ENCODE measurements at regions not wholly inside any gene's neighbourhood (a gene's known extent, or its start where the extent isn't known, plus 50 kb on each side); places are given as distances from the start of the nearest gene placed in this dataset.
A peak's percentile ranks its signal among the peaks of the same experiment; 100 is the strongest.

DNA sequence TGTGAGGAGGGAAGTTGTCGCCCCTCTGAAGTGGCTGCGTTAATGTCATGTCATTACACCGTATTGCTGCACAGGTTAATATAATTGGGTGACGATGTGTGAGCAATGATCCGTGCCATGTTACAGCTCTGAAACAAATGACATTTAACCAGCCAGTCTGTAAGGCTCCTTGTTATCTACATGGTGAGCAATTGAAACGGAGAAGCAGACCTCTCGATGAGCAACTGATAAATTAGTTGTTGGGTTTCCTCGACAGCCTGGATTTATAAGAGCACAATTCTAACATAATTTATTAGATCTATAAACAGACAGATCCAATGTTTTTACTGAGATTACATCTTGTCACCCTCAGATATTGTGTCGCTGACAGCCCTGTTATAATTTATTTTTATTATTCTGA lies 49.9 kb upstream of the MAFB start:
- no peak overlapping the region for H3K4me3 ChIP-seq (ENCODE audit: low read length)
- TF ChIP-seq, protein P1, sequence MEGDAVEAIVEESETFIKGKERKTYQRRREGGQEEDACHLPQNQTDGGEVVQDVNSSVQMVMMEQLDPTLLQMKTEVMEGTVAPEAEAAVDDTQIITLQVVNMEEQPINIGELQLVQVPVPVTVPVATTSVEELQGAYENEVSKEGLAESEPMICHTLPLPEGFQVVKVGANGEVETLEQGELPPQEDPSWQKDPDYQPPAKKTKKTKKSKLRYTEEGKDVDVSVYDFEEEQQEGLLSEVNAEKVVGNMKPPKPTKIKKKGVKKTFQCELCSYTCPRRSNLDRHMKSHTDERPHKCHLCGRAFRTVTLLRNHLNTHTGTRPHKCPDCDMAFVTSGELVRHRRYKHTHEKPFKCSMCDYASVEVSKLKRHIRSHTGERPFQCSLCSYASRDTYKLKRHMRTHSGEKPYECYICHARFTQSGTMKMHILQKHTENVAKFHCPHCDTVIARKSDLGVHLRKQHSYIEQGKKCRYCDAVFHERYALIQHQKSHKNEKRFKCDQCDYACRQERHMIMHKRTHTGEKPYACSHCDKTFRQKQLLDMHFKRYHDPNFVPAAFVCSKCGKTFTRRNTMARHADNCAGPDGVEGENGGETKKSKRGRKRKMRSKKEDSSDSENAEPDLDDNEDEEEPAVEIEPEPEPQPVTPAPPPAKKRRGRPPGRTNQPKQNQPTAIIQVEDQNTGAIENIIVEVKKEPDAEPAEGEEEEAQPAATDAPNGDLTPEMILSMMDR (conservative IDR thresholded peaks at IDR 0.05; ENCODE audit: low read depth, low read length) = no peak
- no peak for DNase-seq (ENCODE audit: low read depth)

DNA sequence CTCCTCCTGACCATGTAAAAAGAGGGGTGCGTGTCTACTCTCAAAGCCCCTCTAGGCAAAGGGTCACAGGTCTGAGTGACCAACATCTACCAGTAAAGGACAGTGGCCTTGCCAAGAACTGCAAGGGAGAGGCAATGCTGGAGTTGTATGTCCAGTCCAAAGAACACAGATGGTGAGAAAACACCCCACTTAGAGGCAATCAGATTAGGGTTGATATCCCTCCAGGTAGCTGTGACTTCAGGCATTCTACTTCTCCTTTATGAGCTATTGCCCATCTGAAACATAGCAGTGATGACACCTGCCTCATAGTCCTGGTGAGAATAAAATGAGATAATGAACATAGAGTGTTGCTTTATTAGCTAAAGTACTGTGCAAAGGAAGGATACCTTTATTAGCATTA lies 50.8 kb upstream of the MAFB start:
- TF ChIP-seq, protein P1 (conservative IDR thresholded peaks at IDR 0.05; ENCODE audit: low read depth, low read length) = no peak
- H3K4me3 ChIP-seq (ENCODE audit: low read length) = no peak overlapping the region
- no peak for DNase-seq (ENCODE audit: low read depth)

DNA sequence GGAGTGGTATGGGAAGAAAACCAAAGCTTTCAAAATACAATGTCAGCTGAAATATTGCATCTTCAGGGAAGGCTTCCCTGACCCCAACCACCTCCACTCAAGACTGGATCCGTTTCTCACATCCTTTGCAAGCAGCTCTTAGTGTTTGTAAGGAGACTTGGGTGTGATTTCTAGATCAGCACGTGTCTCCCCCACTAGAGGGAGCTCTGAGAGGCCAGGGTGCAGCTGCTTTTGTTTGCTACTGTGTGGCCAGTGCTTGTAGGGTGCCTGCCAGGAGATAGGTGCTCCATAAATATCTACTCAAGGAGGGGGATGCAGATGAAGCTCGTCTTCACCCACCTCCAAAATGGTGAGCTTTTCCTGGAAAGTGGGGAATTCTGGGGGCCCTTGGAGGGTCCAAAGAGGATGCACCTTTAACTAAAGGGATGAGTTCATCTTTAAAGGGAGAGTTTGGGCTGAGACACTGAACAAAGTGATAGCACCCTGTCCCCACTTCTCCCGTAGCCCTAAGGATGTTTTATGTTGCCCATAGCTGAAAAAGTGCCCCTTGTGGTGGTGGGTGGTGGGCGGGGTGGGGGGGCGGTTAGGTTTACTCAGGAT lies 52.6 kb upstream of the MAFB start:
- TF ChIP-seq, protein P1 (conservative IDR thresholded peaks at IDR 0.05; ENCODE audit: low read depth, low read length) = peak; percentile 76
- H3K4me3 ChIP-seq (ENCODE audit: low read length) = no peak overlapping the region
- DNase-seq (ENCODE audit: low read depth) = no peak

DNA sequence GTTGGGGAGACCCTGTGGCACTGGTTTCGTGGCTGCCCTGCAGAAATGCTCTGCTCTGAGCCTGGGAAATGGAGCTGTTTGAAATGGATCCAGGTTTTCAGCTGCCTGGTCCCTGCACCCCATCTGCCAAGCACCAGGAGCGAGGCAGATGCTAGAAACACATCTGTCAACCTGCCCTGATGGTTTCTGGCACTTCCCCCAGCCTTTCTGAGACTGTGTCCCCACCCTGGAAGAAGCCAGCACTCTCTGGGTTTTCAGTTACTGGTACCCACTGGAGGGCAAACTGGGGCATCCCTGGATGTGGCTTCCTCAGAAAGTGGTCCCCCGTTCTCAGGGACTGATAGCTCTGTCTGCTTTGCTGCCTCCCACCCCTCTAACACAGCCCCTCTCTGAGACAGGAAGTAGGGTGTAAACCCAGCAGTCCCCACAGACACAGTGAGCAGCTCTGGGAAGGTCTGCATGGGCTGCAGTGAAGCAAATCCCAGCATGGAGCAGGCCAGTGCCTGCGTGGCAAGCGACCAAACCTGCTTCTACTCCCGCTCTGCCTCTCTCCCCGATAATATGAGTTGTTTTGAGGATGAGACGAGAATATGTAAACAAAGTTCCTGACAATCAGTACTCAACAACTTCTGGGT lies 54.2 kb upstream of the MAFB start:
- TF ChIP-seq, protein P1 (conservative IDR thresholded peaks at IDR 0.05; ENCODE audit: low read depth, low read length) = no peak
- no peak for DNase-seq (ENCODE audit: low read depth)
- H3K4me3 ChIP-seq (ENCODE audit: low read length) = no peak overlapping the region

DNA sequence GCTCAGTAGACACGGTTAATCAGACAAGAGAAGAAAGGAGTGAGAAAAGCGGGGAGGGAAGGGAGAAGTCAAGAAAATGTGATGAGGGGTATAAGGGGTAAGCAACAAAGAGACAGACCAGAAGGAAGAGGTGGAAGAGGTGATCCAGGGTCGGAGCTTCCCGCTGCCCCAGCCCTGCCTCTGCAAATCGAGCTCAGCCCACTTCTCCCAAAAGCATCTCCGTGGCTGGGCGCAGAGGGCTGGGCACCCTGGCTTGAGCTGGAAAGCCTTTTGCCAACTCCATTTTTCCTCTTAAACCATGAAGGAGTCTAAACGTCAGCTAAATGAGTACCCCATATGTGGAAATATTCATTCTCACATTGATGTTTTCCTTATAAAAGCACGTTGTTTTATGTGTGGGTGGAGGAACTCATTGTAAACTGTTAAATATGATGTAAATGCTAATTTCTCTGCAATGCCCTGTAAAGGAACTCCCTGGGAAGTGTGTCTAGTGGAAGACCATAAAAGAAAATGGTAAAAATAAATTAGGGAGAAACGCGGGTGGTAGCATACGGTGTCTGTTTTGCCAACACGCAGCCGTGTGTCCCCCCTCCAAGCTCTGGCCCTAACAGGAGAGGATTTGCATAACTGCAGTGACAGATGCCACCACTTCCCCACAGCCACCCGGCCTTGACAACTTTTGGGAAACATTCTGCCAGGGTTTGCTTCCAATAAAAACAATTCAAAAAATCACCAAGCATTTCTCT lies 55.2 kb upstream of the MAFB start:
- DNase-seq (ENCODE audit: low read depth) = no peak
- TF ChIP-seq, protein P1 (conservative IDR thresholded peaks at IDR 0.05; ENCODE audit: low read depth, low read length) = no peak
- no peak overlapping the region for H3K4me3 ChIP-seq (ENCODE audit: low read length)

DNA sequence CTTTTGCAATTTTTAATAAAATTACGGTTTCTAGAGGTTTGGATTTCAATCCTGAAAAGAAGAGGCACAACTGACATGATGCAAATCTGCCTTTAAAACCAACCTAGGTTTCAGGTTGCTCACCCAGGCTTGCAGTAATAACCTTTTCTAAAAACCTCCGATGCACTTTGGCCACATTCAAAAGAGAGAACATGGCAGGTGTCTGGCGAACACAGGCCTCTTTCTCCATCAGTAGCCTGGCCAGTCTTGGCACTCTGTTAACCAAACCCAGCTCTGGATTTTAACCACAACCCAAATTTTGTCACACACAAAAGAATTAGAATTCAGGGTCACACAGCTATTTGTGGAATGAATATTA lies 55.8 kb upstream of the MAFB start:
- no peak overlapping the region for H3K4me3 ChIP-seq (ENCODE audit: low read length)
- no peak for DNase-seq (ENCODE audit: low read depth)
- TF ChIP-seq, protein P1 (conservative IDR thresholded peaks at IDR 0.05; ENCODE audit: low read depth, low read length) = no peak

DNA sequence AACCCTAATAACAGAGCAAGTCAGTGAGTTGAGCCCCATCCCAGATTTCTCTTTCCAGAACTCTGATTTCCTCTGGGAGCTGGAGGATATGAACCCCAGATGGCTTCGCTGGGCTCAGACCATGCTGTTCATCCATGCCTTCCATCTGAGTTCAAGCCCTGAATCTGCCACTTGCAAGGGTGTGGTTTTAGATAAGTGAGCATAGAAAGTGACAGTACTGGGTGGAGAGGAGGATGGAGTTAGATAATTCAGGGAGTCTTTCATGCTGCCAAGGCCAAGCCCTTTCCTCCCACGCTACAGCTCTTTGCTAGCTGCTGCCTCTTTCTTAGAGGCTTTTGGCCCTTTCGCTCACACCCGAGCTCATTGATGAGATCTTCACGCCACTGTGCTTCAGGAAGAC lies 57.2 kb upstream of the MAFB start:
- TF ChIP-seq, protein P1 (conservative IDR thresholded peaks at IDR 0.05; ENCODE audit: low read depth, low read length) = no peak
- H3K4me3 ChIP-seq (ENCODE audit: low read length) = no peak overlapping the region
- no peak for DNase-seq (ENCODE audit: low read depth)
